ENCODE measurements at regions not wholly inside any gene's neighbourhood (a gene's known extent, or its start where the extent isn't known, plus 50 kb on each side); places are given as distances from the start of the nearest gene placed in this dataset.

GRCh38 chr3:25289156-25289555, 138.9 kb upstream of the RARB start:
- H3K4me2 ChIP-seq (ENCODE audit: low read depth, low read length, poor library complexity, severe bottlenecking), result no peak overlapping the region
- no peak overlapping the region for H3K9ac ChIP-seq (ENCODE audit: low read length)
- H3K9me2 ChIP-seq (replicated peaks; ENCODE audit: insufficient read depth, low read length), result no peaks in the 10 kb centered on the region
- no peaks in the 10 kb centered on the region for H3K4me1 ChIP-seq (ENCODE audit: low read length)
- H4K20me1 ChIP-seq (ENCODE audit: insufficient read depth, low read depth, low read length), result no peaks in the 10 kb centered on the region
- H3K36me3 ChIP-seq (ENCODE audit: insufficient read depth, low read length), result no peaks in the 10 kb centered on the region
- no peak overlapping the region for H3K4me3 ChIP-seq (ENCODE audit: low read length)
- no peaks in the 10 kb centered on the region for H3K9me3 ChIP-seq (ENCODE audit: low read length)
- H3K79me2 ChIP-seq (ENCODE audit: low read length), result no peaks in the 10 kb centered on the region
- no peak overlapping the region for H2AFZ ChIP-seq (ENCODE audit: low read length)
- no peak overlapping the region for H3K27ac ChIP-seq (ENCODE audit: low read length)
- no peaks in the 10 kb centered on the region for H3K27me3 ChIP-seq (ENCODE audit: low read length)
- no peak for DNase-seq

GRCh38 chr3:25289663-25290062, 138.4 kb upstream of the RARB start:
- H3K27me3 ChIP-seq (ENCODE audit: low read length), result no peaks in the 10 kb centered on the region
- H3K36me3 ChIP-seq (ENCODE audit: insufficient read depth, low read length), result no peaks in the 10 kb centered on the region

GRCh38 chr3:25291481-25291905, 136.6 kb upstream of the RARB start:
- no peaks in the 10 kb centered on the region for H3K4me1 ChIP-seq (ENCODE audit: low read length)
- no peaks in the 10 kb centered on the region for H3K27me3 ChIP-seq (ENCODE audit: low read length)
- no peaks in the 10 kb centered on the region for H3K9me2 ChIP-seq (replicated peaks; ENCODE audit: insufficient read depth, low read length)
- H3K9me3 ChIP-seq (ENCODE audit: low read length), result no peaks in the 10 kb centered on the region
- no peak overlapping the region for H2AFZ ChIP-seq (ENCODE audit: low read length)
- no peaks in the 10 kb centered on the region for H4K20me1 ChIP-seq (ENCODE audit: insufficient read depth, low read depth, low read length)
- no peak for DNase-seq
- H3K4me2 ChIP-seq (ENCODE audit: low read depth, low read length, poor library complexity, severe bottlenecking), result no peak overlapping the region
- H3K9ac ChIP-seq (ENCODE audit: low read length), result no peak overlapping the region
- H3K36me3 ChIP-seq (ENCODE audit: insufficient read depth, low read length), result no peaks in the 10 kb centered on the region
- no peak overlapping the region for H3K27ac ChIP-seq (ENCODE audit: low read length)
- H3K79me2 ChIP-seq (ENCODE audit: low read length), result no peaks in the 10 kb centered on the region
- no peak overlapping the region for H3K4me3 ChIP-seq (ENCODE audit: low read length)

More at GRCh38 chr3:25289663-25290062, 138.4 kb upstream of the RARB start:
- no peak overlapping the region for H3K9ac ChIP-seq (ENCODE audit: low read length)
- H4K20me1 ChIP-seq (ENCODE audit: insufficient read depth, low read depth, low read length), result no peaks in the 10 kb centered on the region
- no peak overlapping the region for H3K4me2 ChIP-seq (ENCODE audit: low read depth, low read length, poor library complexity, severe bottlenecking)
- no peak for DNase-seq
- no peaks in the 10 kb centered on the region for H3K9me3 ChIP-seq (ENCODE audit: low read length)
- H2AFZ ChIP-seq (ENCODE audit: low read length), result no peak overlapping the region
- no peaks in the 10 kb centered on the region for H3K4me1 ChIP-seq (ENCODE audit: low read length)
- no peaks in the 10 kb centered on the region for H3K9me2 ChIP-seq (replicated peaks; ENCODE audit: insufficient read depth, low read length)
- H3K79me2 ChIP-seq (ENCODE audit: low read length), result no peaks in the 10 kb centered on the region
- H3K27ac ChIP-seq (ENCODE audit: low read length), result no peak overlapping the region
- H3K4me3 ChIP-seq (ENCODE audit: low read length), result no peak overlapping the region

- DNase-seq, result no peak
- Histone ChIP-seq H3K4me2 (ENCODE audit: low read depth, low read length, poor library complexity, severe bottlenecking) (no peak overlapping the region), H2AFZ (ENCODE audit: low read length) (no peak overlapping the region), H3K4me1 (ENCODE audit: low read length) (no peaks in the 10 kb centered on the region), H4K20me1 (ENCODE audit: insufficient read depth, low read depth, low read length) (no peaks in the 10 kb centered on the region), H3K27ac (ENCODE audit: low read length) (no peak overlapping the region), H3K36me3 (ENCODE audit: insufficient read depth, low read length) (no peaks in the 10 kb centered on the region), H3K27me3 (ENCODE audit: low read length) (no peaks in the 10 kb centered on the region), H3K9me3 (ENCODE audit: low read length) (no peaks in the 10 kb centered on the region), H3K4me3 (ENCODE audit: low read length) (no peak overlapping the region), H3K9ac (ENCODE audit: low read length) (no peak overlapping the region), H3K9me2 (replicated peaks; ENCODE audit: insufficient read depth, low read length) (no peaks in the 10 kb centered on the region), H3K79me2 (ENCODE audit: low read length) (no peaks in the 10 kb centered on the region)
Observed at GRCh38 chr3:25292036-25292435, 136.0 kb upstream of the RARB start.

GRCh38 chr3:25292595-25292994, 135.5 kb upstream of the RARB start:
- no peaks in the 10 kb centered on the region for H3K9me3 ChIP-seq (ENCODE audit: low read length)
- H2AFZ ChIP-seq (ENCODE audit: low read length), result no peak overlapping the region
- H3K27ac ChIP-seq (ENCODE audit: low read length), result no peak overlapping the region
- H3K4me2 ChIP-seq (ENCODE audit: low read depth, low read length, poor library complexity, severe bottlenecking), result no peak overlapping the region
- no peaks in the 10 kb centered on the region for H3K79me2 ChIP-seq (ENCODE audit: low read length)
- no peaks in the 10 kb centered on the region for H3K27me3 ChIP-seq (ENCODE audit: low read length)
- H3K4me1 ChIP-seq (ENCODE audit: low read length), result no peaks in the 10 kb centered on the region
- H3K36me3 ChIP-seq (ENCODE audit: insufficient read depth, low read length), result no peaks in the 10 kb centered on the region
- no peak overlapping the region for H3K9ac ChIP-seq (ENCODE audit: low read length)
- no peak for DNase-seq
- no peak overlapping the region for H3K4me3 ChIP-seq (ENCODE audit: low read length)
- H4K20me1 ChIP-seq (ENCODE audit: insufficient read depth, low read depth, low read length), result no peaks in the 10 kb centered on the region
- no peaks in the 10 kb centered on the region for H3K9me2 ChIP-seq (replicated peaks; ENCODE audit: insufficient read depth, low read length)

GRCh38 chr3:25293736-25294135, 134.3 kb upstream of the RARB start:
- no peak overlapping the region for H2AFZ ChIP-seq (ENCODE audit: low read length)
- no peak overlapping the region for H3K4me3 ChIP-seq (ENCODE audit: low read length)
- no peaks in the 10 kb centered on the region for H3K4me1 ChIP-seq (ENCODE audit: low read length)
- no peaks in the 10 kb centered on the region for H3K79me2 ChIP-seq (ENCODE audit: low read length)
- DNase-seq, result no peak
- no peaks in the 10 kb centered on the region for H4K20me1 ChIP-seq (ENCODE audit: insufficient read depth, low read depth, low read length)
- H3K9me3 ChIP-seq (ENCODE audit: low read length), result no peaks in the 10 kb centered on the region
- no peak overlapping the region for H3K9ac ChIP-seq (ENCODE audit: low read length)
- H3K9me2 ChIP-seq (replicated peaks; ENCODE audit: insufficient read depth, low read length), result no peaks in the 10 kb centered on the region
- no peaks in the 10 kb centered on the region for H3K36me3 ChIP-seq (ENCODE audit: insufficient read depth, low read length)
- no peaks in the 10 kb centered on the region for H3K27me3 ChIP-seq (ENCODE audit: low read length)
- no peak overlapping the region for H3K4me2 ChIP-seq (ENCODE audit: low read depth, low read length, poor library complexity, severe bottlenecking)
- H3K27ac ChIP-seq (ENCODE audit: low read length), result no peak overlapping the region

GRCh38 chr3:25294169-25294805, 133.8 kb upstream of the RARB start:
- Histone ChIP-seq H3K4me1 (ENCODE audit: low read length) (no peaks in the 10 kb centered on the region), H3K9me2 (replicated peaks; ENCODE audit: insufficient read depth, low read length) (no peaks in the 10 kb centered on the region), H2AFZ (ENCODE audit: low read length) (no peak overlapping the region), H3K4me2 (ENCODE audit: low read depth, low read length, poor library complexity, severe bottlenecking) (no peak overlapping the region), H3K27ac (ENCODE audit: low read length) (no peak overlapping the region), H3K36me3 (ENCODE audit: insufficient read depth, low read length) (no peaks in the 10 kb centered on the region), H4K20me1 (ENCODE audit: insufficient read depth, low read depth, low read length) (no peaks in the 10 kb centered on the region), H3K4me3 (ENCODE audit: low read length) (no peak overlapping the region), H3K9me3 (ENCODE audit: low read length) (no peaks in the 10 kb centered on the region), H3K79me2 (ENCODE audit: low read length) (no peaks in the 10 kb centered on the region), H3K27me3 (ENCODE audit: low read length) (no peaks in the 10 kb centered on the region), H3K9ac (ENCODE audit: low read length) (no peak overlapping the region)
- DNase-seq, result no peak

GRCh38 chr3:25297667-25298585, 130.1 kb upstream of the RARB start:
- H3K9ac ChIP-seq (ENCODE audit: low read length), result no peak overlapping the region
- no peaks in the 10 kb centered on the region for H3K9me3 ChIP-seq (ENCODE audit: low read length)
- H3K27me3 ChIP-seq (ENCODE audit: low read length), result 0 out of 2 replicates have a peak, but pooled peaks cover 2% of the 10 kb centered on the region
- no peak overlapping the region for H3K4me2 ChIP-seq (ENCODE audit: low read depth, low read length, poor library complexity, severe bottlenecking)
- H2AFZ ChIP-seq (ENCODE audit: low read length), result no peak overlapping the region
- H3K4me3 ChIP-seq (ENCODE audit: low read length), result no peak overlapping the region
- H3K9me2 ChIP-seq (replicated peaks; ENCODE audit: insufficient read depth, low read length), result no peaks in the 10 kb centered on the region
- no peaks in the 10 kb centered on the region for H3K36me3 ChIP-seq (ENCODE audit: insufficient read depth, low read length)
- H3K79me2 ChIP-seq (ENCODE audit: low read length), result no peaks in the 10 kb centered on the region
- DNase-seq, result no peak
- H3K27ac ChIP-seq (ENCODE audit: low read length), result no peak overlapping the region
- no peaks in the 10 kb centered on the region for H4K20me1 ChIP-seq (ENCODE audit: insufficient read depth, low read depth, low read length)
- no peaks in the 10 kb centered on the region for H3K4me1 ChIP-seq (ENCODE audit: low read length)
